ENCODE measurements at regions not wholly inside any gene's neighbourhood (a gene's known extent, or its start where the extent isn't known, plus 50 kb on each side); places are given as distances from the start of the nearest gene placed in this dataset.

GRCh38 chr7:106405697-106406141, 120.9 kb upstream of the NAMPT start:
- no peak overlapping the region for H3K27ac ChIP-seq
- intact Hi-C loops (cut with DNase I; ENCODE audit: low total_unique reads) (no loop called here), in situ Hi-C loops (cut with MboI; ENCODE audit: low pct_ligation_motif_present in 1 of 4, low pct_unique_long_range_greater_than_20kb in 1 of 4, low sequenced_read_pairs in 3 of 4) (no loop called here)
- H3K4me1 ChIP-seq = no peaks in the 10 kb centered on the region
- no peak overlapping the region for H3K4me3 ChIP-seq
- no peaks in the 10 kb centered on the region for H3K36me3 ChIP-seq
- no peaks in the 10 kb centered on the region for H3K27me3 ChIP-seq
- no peak for DNase-seq
- no peaks in the 10 kb centered on the region for H3K9me3 ChIP-seq
- TF ChIP-seq POLR2A (IDR thresholded peaks at IDR 0.05) (no peak), POLR2AphosphoS5 (IDR thresholded peaks at IDR 0.05) (no peak), EP300 (IDR thresholded peaks at IDR 0.05; ENCODE audit: low read depth) (no peak), CTCF (IDR thresholded peaks at IDR 0.05) (no peak)
- no CpG with 5 or more reads among the region's 1 CpG for WGBS, 2 donors (ENCODE audit: low coverage in 1 of 2)

- no peak overlapping the region for H3K4me3 ChIP-seq
- WGBS, 2 donors (ENCODE audit: low coverage in 1 of 2) = 40 to 67% methylated on average over 1 of the region's 1 CpG
Observed at GRCh38 chr7:106402898-106403297, 118.1 kb upstream of the NAMPT start.

GRCh38 chr7:106400923-106401322, 116.1 kb upstream of the NAMPT start:
- Histone ChIP-seq H3K9me3 (no peaks in the 10 kb centered on the region), H3K27ac (no peak overlapping the region), H3K4me1 (no peaks in the 10 kb centered on the region), H3K4me3 (no peak overlapping the region), H3K36me3 (no peaks in the 10 kb centered on the region), H3K27me3 (no peaks in the 10 kb centered on the region)
- 93 to 96% methylated on average over 2 to 3 of the region's 3 CpGs for WGBS, 2 donors (ENCODE audit: low coverage in 1 of 2)
- no peak for TF ChIP-seq EP300 (IDR thresholded peaks at IDR 0.05; ENCODE audit: low read depth)
- no peak for TF ChIP-seq POLR2A (IDR thresholded peaks at IDR 0.05)
- intact Hi-C loops (cut with DNase I; ENCODE audit: low total_unique reads) = no loop called here
- in situ Hi-C loops (cut with MboI; ENCODE audit: low pct_ligation_motif_present in 1 of 4, low pct_unique_long_range_greater_than_20kb in 1 of 4, low sequenced_read_pairs in 3 of 4) = no loop called here
- no peak for DNase-seq

More at GRCh38 chr7:106402898-106403297, 118.1 kb upstream of the NAMPT start:
- Histone ChIP-seq H3K27ac (no peak overlapping the region), H3K4me1 (no peaks in the 10 kb centered on the region), H3K36me3 (no peaks in the 10 kb centered on the region), H3K27me3 (no peaks in the 10 kb centered on the region), H3K9me3 (no peaks in the 10 kb centered on the region)
- in situ Hi-C loops (cut with MboI; ENCODE audit: low pct_ligation_motif_present in 1 of 4, low pct_unique_long_range_greater_than_20kb in 1 of 4, low sequenced_read_pairs in 3 of 4) = no loop called here
- intact Hi-C loops (cut with DNase I; ENCODE audit: low total_unique reads) = no loop called here
- TF ChIP-seq POLR2A (IDR thresholded peaks at IDR 0.05) (no peak), EP300 (IDR thresholded peaks at IDR 0.05; ENCODE audit: low read depth) (no peak), POLR2AphosphoS5 (IDR thresholded peaks at IDR 0.05) (no peak), CTCF (IDR thresholded peaks at IDR 0.05) (no peak)
- DNase-seq = no peak

- Histone ChIP-seq H3K4me1 (no peaks in the 10 kb centered on the region), H3K9me3 (no peaks in the 10 kb centered on the region), H3K36me3 (no peaks in the 10 kb centered on the region), H3K27me3 (no peaks in the 10 kb centered on the region), H3K27ac (no peak overlapping the region), H3K4me3 (no peak overlapping the region)
- intact Hi-C loops (cut with DNase I; ENCODE audit: low total_unique reads) = no loop called here
- TF ChIP-seq POLR2A (IDR thresholded peaks at IDR 0.05) = no peak
- no peak for TF ChIP-seq EP300 (IDR thresholded peaks at IDR 0.05; ENCODE audit: low read depth)
- in situ Hi-C loops (cut with MboI; ENCODE audit: low pct_ligation_motif_present in 1 of 4, low pct_unique_long_range_greater_than_20kb in 1 of 4, low sequenced_read_pairs in 3 of 4) = no loop called here
- no peak for DNase-seq
Observed at GRCh38 chr7:106398786-106399185, 114.0 kb upstream of the NAMPT start.

GRCh38 chr7:106397994-106398393, 113.2 kb upstream of the NAMPT start:
- Histone ChIP-seq H3K36me3 (no peaks in the 10 kb centered on the region), H3K27me3 (no peaks in the 10 kb centered on the region), H3K4me3 (no peak overlapping the region), H3K9me3 (no peaks in the 10 kb centered on the region), H3K27ac (no peak overlapping the region), H3K4me1 (no peaks in the 10 kb centered on the region)
- in situ Hi-C loops (cut with MboI; ENCODE audit: low pct_ligation_motif_present in 1 of 4, low pct_unique_long_range_greater_than_20kb in 1 of 4, low sequenced_read_pairs in 3 of 4) = no loop called here
- intact Hi-C loops (cut with DNase I; ENCODE audit: low total_unique reads) = no loop called here
- TF ChIP-seq CTCF (IDR thresholded peaks at IDR 0.05) = no peak
- TF ChIP-seq POLR2A (IDR thresholded peaks at IDR 0.05) = no peak
- DNase-seq = no peak
- 87 to 95% methylated on average over 5 of the region's 5 CpGs for WGBS, 2 donors (ENCODE audit: low coverage in 1 of 2)
